Activated B cell treated with CpG ODN at 0.5 μM for 24 hours (primary cell): ENCODE measurements at regions not wholly inside any gene's neighbourhood (a gene's known extent, or its start where the extent isn't known, plus 50 kb on each side); places are given as distances from the start of the nearest gene placed in this dataset.

ENCODE experiments used
- ATAC-seq: fragments of 200-7000 bp; cut with Tn5 transposase; one replicate; pipeline ENCODE4 v1.10.0; 2021; ENCODE audit warnings: low read depth, mild to moderate bottlenecking, moderate library complexity
- CTCF ChIA-PET: fragments of 350-600 bp; sonication (Branson Sonifier 250); formaldehyde crosslinking; loops from one replicate; lab custom pipeline; 2021; ENCODE audit warnings: antibody characterized with exemption; lab: Charles Lee
- POLR2A ChIA-PET: fragments of 350-600 bp; sonication (Branson Sonifier 250); formaldehyde crosslinking; loops from one replicate; lab custom pipeline; 2021; ENCODE audit warnings: antibody characterized with exemption; lab: Charles Lee
- DNase-seq: peaks from one replicate; pipeline ENCODE4 v3.0.0; 2022
- H3K27ac Mint-ChIP-seq: one replicate; pipeline ENCODE4 v1.8.0; 2020; ENCODE audit warnings: mixed read lengths
- H3K27me3 Mint-ChIP-seq: one replicate; pipeline ENCODE4 v1.8.0; 2021; ENCODE audit warnings: mixed read lengths
- H3K36me3 Mint-ChIP-seq: one replicate; pipeline ENCODE4 v1.8.0; 2021; ENCODE audit warnings: low read depth, mixed read lengths
- H3K4me1 Mint-ChIP-seq: one replicate; pipeline ENCODE4 v1.8.0; 2021; ENCODE audit warnings: mixed read lengths
- H3K4me3 Mint-ChIP-seq: one replicate; pipeline ENCODE4 v1.8.0; 2020; ENCODE audit warnings: mild to moderate bottlenecking, mixed read lengths
- H3K9me3 Mint-ChIP-seq: one replicate; pipeline ENCODE4 v1.8.0; 2020; ENCODE audit warnings: mixed read lengths
- intact Hi-C: fragments of 100-400 bp; cut with micrococcal nuclease; formaldehyde crosslinking; loops from one replicate; pipeline ENCODE4 v1.15.1; 2024
- TF ChIP-seq, protein P1 (sequence below): fragments of 200-600 bp; IDR thresholded peaks from one replicate; pipeline ENCODE4 v1.8.0; 2022; ENCODE audit warnings: antibody characterized with exemption, mild to moderate bottlenecking

DNA sequence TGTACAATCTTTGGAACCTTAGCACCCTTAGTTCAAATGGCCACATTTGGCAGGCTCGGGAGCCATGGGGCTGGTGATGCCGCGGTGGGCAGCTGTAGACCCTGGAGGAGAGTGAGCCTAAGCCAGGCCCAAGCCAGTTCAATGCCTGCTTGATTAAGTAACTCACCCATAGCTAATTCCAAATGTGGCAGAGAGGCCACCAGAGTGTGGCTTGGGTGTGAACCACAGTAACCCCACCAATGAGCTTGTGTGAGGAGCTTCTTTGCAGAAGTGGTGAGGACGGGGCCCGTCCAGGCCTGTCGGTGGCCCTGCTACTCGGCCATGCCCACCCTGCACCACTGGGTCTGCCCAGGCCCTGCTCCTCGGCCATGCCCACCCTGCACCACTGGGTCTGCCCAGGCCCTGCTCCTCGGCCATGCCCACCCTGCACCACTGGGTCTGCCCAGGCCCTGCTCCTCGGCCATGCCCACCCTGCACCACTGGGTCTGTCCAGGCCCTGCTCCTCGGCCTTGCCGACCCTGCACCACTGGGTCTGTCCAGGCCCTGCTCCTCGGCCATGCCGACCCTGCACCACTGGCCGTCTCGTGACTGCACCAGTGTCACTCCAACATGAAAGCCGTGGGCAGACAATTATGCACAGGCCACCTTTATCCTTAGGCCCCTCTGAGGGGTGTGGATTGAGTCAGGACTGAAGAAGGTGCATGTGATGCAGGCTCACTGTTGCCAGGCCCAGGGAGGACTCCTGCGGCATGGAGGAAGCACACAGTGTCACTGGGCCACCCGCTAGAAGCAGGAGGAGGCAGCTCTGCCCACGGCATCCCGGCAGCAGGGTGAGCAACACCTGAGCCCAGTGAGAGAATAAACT lies 75.4 kb downstream of the MRPL36 start:
- CTCF ChIA-PET: no interaction called here
- no peak overlapping the region for H3K4me3 Mint-ChIP-seq
- TF ChIP-seq, protein P1, sequence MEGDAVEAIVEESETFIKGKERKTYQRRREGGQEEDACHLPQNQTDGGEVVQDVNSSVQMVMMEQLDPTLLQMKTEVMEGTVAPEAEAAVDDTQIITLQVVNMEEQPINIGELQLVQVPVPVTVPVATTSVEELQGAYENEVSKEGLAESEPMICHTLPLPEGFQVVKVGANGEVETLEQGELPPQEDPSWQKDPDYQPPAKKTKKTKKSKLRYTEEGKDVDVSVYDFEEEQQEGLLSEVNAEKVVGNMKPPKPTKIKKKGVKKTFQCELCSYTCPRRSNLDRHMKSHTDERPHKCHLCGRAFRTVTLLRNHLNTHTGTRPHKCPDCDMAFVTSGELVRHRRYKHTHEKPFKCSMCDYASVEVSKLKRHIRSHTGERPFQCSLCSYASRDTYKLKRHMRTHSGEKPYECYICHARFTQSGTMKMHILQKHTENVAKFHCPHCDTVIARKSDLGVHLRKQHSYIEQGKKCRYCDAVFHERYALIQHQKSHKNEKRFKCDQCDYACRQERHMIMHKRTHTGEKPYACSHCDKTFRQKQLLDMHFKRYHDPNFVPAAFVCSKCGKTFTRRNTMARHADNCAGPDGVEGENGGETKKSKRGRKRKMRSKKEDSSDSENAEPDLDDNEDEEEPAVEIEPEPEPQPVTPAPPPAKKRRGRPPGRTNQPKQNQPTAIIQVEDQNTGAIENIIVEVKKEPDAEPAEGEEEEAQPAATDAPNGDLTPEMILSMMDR: no peak
- H3K27ac Mint-ChIP-seq: no peak overlapping the region
- peaks cover 11% of the 10 kb centered on the region for H3K9me3 Mint-ChIP-seq
- intact Hi-C loops: no loop called here
- H3K4me1 Mint-ChIP-seq: no peaks in the 10 kb centered on the region
- POLR2A ChIA-PET: no interaction called here
- peaks cover 3% of the 10 kb centered on the region for H3K27me3 Mint-ChIP-seq
- H3K36me3 Mint-ChIP-seq: no peaks in the 10 kb centered on the region
- no peak for DNase-seq
- no peak for ATAC-seq

DNA sequence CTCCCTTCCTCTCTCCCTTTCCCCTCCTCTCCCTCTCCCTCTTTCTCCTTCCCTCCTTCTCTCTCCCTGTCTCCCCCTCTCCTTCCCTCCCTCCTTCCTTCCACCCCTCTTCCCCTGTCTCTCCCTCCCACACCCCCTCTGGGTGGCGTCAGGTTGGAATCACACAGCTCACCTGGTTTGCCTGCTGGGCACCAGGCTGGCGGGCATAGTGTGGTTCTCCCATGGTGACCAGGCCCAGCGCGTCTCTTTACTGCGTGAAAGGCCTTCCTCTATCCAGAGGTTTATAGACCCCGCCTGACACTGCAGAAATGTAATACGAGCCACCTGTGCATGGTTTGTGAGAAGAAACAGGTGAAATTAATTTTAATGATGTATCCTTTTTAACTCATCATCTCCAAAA lies 76.2 kb downstream of the MRPL36 start:
- no peak overlapping the region for H3K27ac Mint-ChIP-seq
- DNase-seq (no peak), ATAC-seq (no peak)
- TF ChIP-seq, protein P1: no peak
- no peak overlapping the region for H3K4me3 Mint-ChIP-seq
- ChIA-PET POLR2A (no interaction called here), CTCF (no interaction called here)
- H3K4me1 Mint-ChIP-seq: no peaks in the 10 kb centered on the region
- H3K36me3 Mint-ChIP-seq: no peaks in the 10 kb centered on the region
- H3K27me3 Mint-ChIP-seq: peaks cover 3% of the 10 kb centered on the region
- intact Hi-C loops: no loop called here
- peaks cover 14% of the 10 kb centered on the region for H3K9me3 Mint-ChIP-seq

DNA sequence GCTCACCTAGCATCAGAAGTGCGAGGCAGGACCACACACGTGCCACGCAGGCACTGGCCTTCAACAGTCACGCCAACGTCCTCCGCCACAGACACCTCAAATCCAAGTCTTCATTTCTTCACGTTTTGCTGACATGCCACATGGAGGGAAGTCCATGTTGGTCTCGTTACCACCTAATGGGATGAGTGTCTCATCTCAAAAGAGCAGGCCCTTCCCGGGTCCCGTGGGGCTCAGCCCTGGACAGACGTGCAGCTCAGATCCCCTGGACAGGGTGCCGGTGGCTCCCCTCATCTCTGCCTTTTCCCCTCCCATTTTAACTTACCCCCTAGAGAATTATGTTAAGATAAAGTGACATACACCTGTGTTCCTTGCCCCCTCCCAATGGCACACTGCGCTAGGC lies 76.8 kb downstream of the MRPL36 start:
- ChIA-PET POLR2A (no interaction called here), CTCF (no interaction called here)
- H3K27ac Mint-ChIP-seq: no peak overlapping the region
- H3K4me1 Mint-ChIP-seq: no peaks in the 10 kb centered on the region
- peaks cover 3% of the 10 kb centered on the region for H3K27me3 Mint-ChIP-seq
- DNase-seq: no peak
- intact Hi-C loops: no loop called here
- no peak overlapping the region for H3K4me3 Mint-ChIP-seq
- peaks cover 19% of the 10 kb centered on the region for H3K9me3 Mint-ChIP-seq
- no peaks in the 10 kb centered on the region for H3K36me3 Mint-ChIP-seq
- TF ChIP-seq, protein P1: no peak
- ATAC-seq: no peak

DNA sequence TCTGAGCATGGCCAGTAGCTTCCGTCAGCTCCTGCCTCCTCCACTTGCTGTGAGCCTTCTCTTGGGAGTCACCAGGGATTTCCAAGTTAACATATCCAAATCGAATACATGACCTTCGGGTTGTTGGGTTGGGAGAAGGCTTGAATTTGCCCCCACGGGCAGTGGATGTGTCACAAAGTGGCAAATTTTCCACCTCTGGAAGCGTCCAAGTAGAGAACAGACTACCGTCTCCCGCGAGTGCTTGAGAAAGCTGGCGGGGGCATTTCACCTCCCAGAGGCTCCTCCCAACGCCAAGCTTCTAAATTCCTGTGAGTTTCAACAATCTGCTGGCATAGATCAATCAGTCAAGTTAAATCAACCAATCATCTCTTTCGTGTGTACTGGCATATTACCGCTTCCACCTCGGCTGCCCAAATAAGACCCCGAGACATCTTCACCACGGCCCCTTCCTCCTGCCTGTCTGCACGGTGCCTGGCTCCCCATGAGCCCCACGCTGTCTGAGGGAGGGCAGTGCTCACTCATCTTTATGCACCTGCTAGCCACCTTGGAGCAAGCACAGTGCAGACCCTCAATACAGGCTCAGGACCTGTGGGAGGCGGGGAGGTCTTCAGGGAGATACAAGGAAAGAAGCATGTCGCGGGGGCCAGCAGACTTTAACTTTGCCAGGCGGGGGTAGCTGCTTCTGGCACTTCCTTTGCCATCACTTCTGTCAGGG lies 79.1 kb downstream of the MRPL36 start:
- POLR2A ChIA-PET: no interaction called here
- no peaks in the 10 kb centered on the region for H3K36me3 Mint-ChIP-seq
- H3K9me3 Mint-ChIP-seq: peaks cover 19% of the 10 kb centered on the region
- DNase-seq (no peak), ATAC-seq (no peak)
- CTCF ChIA-PET: no interaction called here
- no peaks in the 10 kb centered on the region for H3K4me1 Mint-ChIP-seq
- intact Hi-C loops: no loop called here
- no peak overlapping the region for H3K27ac Mint-ChIP-seq
- no peak overlapping the region for H3K4me3 Mint-ChIP-seq
- TF ChIP-seq, protein P1: no peak
- peaks cover 1% of the 10 kb centered on the region for H3K27me3 Mint-ChIP-seq

DNA sequence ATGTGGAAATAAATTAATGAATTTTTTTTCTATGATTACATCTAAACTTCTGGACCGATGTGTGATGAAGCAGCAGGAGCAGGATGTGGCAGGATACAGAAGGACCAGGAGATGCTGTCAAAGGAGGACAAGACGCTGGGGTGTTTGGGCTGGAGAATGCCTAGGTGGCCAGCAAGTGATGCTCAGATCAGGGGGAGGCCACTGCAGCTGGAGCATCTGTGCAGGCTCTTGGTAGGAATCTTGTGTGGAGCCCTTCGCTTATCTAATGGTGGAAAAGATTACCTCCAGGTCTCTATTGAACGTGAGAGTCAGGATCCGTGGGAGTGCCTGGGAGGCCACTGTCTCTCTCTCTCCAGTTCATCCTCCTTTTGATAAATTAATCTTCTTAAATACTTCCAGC lies 79.8 kb downstream of the MRPL36 start:
- ATAC-seq (no peak), DNase-seq (no peak)
- no peaks in the 10 kb centered on the region for H3K27me3 Mint-ChIP-seq
- intact Hi-C loops: no loop called here
- peaks cover 19% of the 10 kb centered on the region for H3K9me3 Mint-ChIP-seq
- ChIA-PET POLR2A (no interaction called here), CTCF (no interaction called here)
- no peaks in the 10 kb centered on the region for H3K4me1 Mint-ChIP-seq
- TF ChIP-seq, protein P1: no peak
- H3K27ac Mint-ChIP-seq: no peak overlapping the region
- H3K4me3 Mint-ChIP-seq: no peak overlapping the region
- no peaks in the 10 kb centered on the region for H3K36me3 Mint-ChIP-seq
